Sigmoid colon (tissue), 6 donors: ENCODE measurements at regions not wholly inside any gene's neighbourhood (a gene's known extent, or its start where the extent isn't known, plus 50 kb on each side); places are given as distances from the start of the nearest gene placed in this dataset.
A peak's percentile ranks its signal among the peaks of the same experiment; 100 is the strongest.

Source experiments
- DNase-seq: peaks from one replicate; pipeline ENCODE4 v3.0.0-alpha.2; 2019
- H3K27ac ChIP-seq, 4 donors: fragments of 200-600 bp; sonication (generic); one replicate each; pipeline ENCODE4 v1.5.1; 2016 to 2019; ENCODE audit warnings: mild to moderate bottlenecking in 1 of 4
- H3K27me3 ChIP-seq, 3 donors: fragments of 200-600 bp; sonication (generic); one replicate each; pipeline ENCODE4 v1.5.1; 2019; ENCODE audit warnings: mild to moderate bottlenecking in 1 of 3
- H3K36me3 ChIP-seq, 4 donors: fragments of 200-600 bp; sonication (generic); one replicate each; pipeline ENCODE4 v1.5.1; 2016 to 2019
- H3K4me1 ChIP-seq, 4 donors: fragments of 200-600 bp; sonication (generic); one replicate each; pipeline ENCODE4 v1.5.1; 2017 to 2019
- H3K4me3 ChIP-seq, 4 donors: fragments of 200-600 bp; sonication (generic); one replicate each; pipeline ENCODE4 v1.5.1; 2017 to 2019; ENCODE audit warnings: mild to moderate bottlenecking in 2 of 4, moderate library complexity in 1 of 4
- H3K9me3 ChIP-seq, 4 donors: fragments of 200-600 bp in 3 of 4; sonication (generic) in 3 of 4; one replicate each; pipeline versions ENCODE4 v1.5.1 to v1.6.1; 2013 to 2019
- EP300 ChIP-seq, 4 donors: sonication (generic); formaldehyde crosslinking; IDR thresholded peaks; one replicate each; pipeline ENCODE4 v1.6.1; 2017; ENCODE audit warnings: antibody characterized with exemption in 4 of 4
- POLR2A ChIP-seq, 2 donors: fragments of 450-650 bp; IDR thresholded peaks; one replicate each; pipeline ENCODE4 v1.6.1; 2016; ENCODE audit warnings: antibody characterized with exemption in 2 of 2, mild to moderate bottlenecking in 2 of 2, moderate library complexity in 2 of 2
- POLR2AphosphoS5 ChIP-seq, 4 donors: sonication (generic); formaldehyde crosslinking; IDR thresholded peaks; one replicate each; pipeline ENCODE4 v1.6.1; 2017; ENCODE audit warnings: antibody characterized with exemption in 4 of 4
- WGBS, 2 donors: extraction: QIAGEN DNeasy Blood & Tissue Kit; methylation state at CpG; one replicate each; pipeline ENCODE4 v1.1.7; 2013; 5-methylcytosine and 5-hydroxymethylcytosine counted together
- intact Hi-C: fragments of 100-400 bp; cut with DNase I; formaldehyde crosslinking; loops from one replicate; pipeline ENCODE4 v1.15.1; 2023
- TF ChIP-seq, protein P1 (sequence below), 4 experiments: fragments of 450-650 bp in 3 of 4; fragments of 200-600 bp in 1 of 4; IDR thresholded peaks; one replicate each; pipeline ENCODE4 v1.5.1; 2016 to 2019; ENCODE audit warnings: antibody characterized with exemption in 4 of 4, mild to moderate bottlenecking in 3 of 4, moderate library complexity in 2 of 4
- donor health status: healthy with polysubstance abuse.
- donor health status: healthy.

- intact Hi-C loops = no loop called here
- 96 to 97% methylated on average over 1 of the region's 1 CpG for WGBS, 2 donors
- Histone ChIP-seq H3K4me1 (no peaks in the 10 kb centered on the region), H3K27me3 (no peaks in the 10 kb centered on the region), H3K27ac (no peak overlapping the region), H3K4me3 (no peak overlapping the region), H3K36me3 (no peaks in the 10 kb centered on the region), H3K9me3 (no peaks in the 10 kb centered on the region)
- TF ChIP-seq, protein P1, sequence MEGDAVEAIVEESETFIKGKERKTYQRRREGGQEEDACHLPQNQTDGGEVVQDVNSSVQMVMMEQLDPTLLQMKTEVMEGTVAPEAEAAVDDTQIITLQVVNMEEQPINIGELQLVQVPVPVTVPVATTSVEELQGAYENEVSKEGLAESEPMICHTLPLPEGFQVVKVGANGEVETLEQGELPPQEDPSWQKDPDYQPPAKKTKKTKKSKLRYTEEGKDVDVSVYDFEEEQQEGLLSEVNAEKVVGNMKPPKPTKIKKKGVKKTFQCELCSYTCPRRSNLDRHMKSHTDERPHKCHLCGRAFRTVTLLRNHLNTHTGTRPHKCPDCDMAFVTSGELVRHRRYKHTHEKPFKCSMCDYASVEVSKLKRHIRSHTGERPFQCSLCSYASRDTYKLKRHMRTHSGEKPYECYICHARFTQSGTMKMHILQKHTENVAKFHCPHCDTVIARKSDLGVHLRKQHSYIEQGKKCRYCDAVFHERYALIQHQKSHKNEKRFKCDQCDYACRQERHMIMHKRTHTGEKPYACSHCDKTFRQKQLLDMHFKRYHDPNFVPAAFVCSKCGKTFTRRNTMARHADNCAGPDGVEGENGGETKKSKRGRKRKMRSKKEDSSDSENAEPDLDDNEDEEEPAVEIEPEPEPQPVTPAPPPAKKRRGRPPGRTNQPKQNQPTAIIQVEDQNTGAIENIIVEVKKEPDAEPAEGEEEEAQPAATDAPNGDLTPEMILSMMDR (IDR thresholded peaks at IDR 0.05) = no peak
- TF ChIP-seq EP300 (IDR thresholded peaks at IDR 0.05) (no peak), POLR2AphosphoS5 (IDR thresholded peaks at IDR 0.05) (no peak), POLR2A (IDR thresholded peaks at IDR 0.05) (no peak)
- no peak for DNase-seq
Observed at GRCh38 chr12:77239617-77240016, 174.2 kb upstream of the E2F7 start.

DNA sequence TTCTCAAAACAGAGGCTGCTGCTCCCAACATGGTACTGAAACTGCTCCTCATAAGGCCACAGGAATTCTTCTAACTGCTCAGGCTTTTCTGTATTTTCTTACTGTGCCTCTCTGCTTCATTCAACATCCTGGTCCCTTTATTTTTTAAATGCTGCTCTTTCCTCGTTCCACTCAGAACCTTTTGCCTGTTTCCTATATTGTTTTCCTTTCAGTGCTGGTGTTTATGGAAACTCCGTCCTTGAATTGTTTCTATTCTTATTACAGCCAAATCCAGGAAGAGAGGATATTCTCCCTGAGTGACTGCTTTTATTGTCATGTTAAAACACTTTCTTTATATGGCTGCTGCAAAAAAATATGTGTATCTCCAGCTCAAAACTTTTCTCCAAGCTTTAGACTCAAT, 173.0 kb upstream of the E2F7 start:
- 3 to 39% methylated on average over 2 of the region's 2 CpGs for WGBS, 2 donors
- H3K4me1 ChIP-seq = no peaks in the 10 kb centered on the region
- no peaks in the 10 kb centered on the region for H3K27me3 ChIP-seq
- H3K4me3 ChIP-seq = no peak overlapping the region
- no peaks in the 10 kb centered on the region for H3K9me3 ChIP-seq
- no peak for TF ChIP-seq POLR2AphosphoS5 (IDR thresholded peaks at IDR 0.05)
- TF ChIP-seq EP300 (IDR thresholded peaks at IDR 0.05) = no peak
- TF ChIP-seq, protein P1 (IDR thresholded peaks at IDR 0.05) = no peak
- TF ChIP-seq POLR2A (IDR thresholded peaks at IDR 0.05) = no peak
- DNase-seq = no peak
- H3K36me3 ChIP-seq = no peaks in the 10 kb centered on the region
- no peak overlapping the region for H3K27ac ChIP-seq
- intact Hi-C loops = no loop called here

DNA sequence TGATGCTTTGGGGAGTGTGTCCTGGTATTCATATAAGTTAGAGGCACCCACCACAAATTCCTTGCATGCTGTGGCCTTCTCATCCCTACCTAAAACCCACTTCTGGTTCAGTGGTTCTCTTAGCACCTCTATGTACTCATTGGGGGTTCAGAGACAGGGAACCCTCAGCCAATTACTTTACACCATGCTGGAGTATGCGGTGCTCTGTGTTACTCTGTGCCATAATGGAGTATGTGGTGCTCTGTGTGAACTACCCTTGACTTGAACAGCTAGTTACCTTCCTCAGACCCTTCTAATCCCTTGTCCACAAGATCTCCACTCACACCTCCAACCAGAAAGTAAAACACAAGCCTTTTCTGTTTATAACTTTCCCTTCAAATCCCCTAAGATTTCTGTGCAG, 172.5 kb upstream of the E2F7 start:
- Histone ChIP-seq H3K4me3 (no peak overlapping the region), H3K27me3 (no peaks in the 10 kb centered on the region), H3K4me1 (no peaks in the 10 kb centered on the region), H3K9me3 (no peaks in the 10 kb centered on the region), H3K27ac (no peak overlapping the region), H3K36me3 (no peaks in the 10 kb centered on the region)
- TF ChIP-seq EP300 (IDR thresholded peaks at IDR 0.05) (no peak), POLR2AphosphoS5 (IDR thresholded peaks at IDR 0.05) (no peak), POLR2A (IDR thresholded peaks at IDR 0.05) (no peak)
- TF ChIP-seq, protein P1 (IDR thresholded peaks at IDR 0.05) = no peak
- intact Hi-C loops = no loop called here
- WGBS, 2 donors = 93 to 98% methylated on average over 1 of the region's 1 CpG
- DNase-seq = no peak

DNA sequence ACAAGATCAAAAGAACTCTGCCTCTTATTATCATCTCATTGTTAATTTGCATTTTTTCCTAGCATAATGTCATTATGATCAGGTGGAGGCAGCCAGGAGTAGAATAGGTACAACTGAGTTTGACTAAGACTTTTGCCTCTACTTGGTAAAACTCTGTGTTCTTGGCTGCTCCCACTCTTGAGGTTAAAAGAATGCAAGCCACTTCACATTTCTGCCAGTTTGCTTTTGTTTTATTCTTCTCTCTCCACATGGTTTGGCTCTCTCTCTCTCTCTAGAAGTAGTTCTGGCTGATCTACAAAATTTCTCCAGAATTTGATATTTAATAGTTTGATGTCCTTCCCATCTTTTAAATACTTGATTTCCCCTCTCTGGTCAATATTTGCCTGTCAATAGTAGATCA, 170.7 kb upstream of the E2F7 start:
- Histone ChIP-seq H3K4me1 (no peaks in the 10 kb centered on the region), H3K27ac (no peak overlapping the region), H3K27me3 (no peaks in the 10 kb centered on the region), H3K9me3 (no peaks in the 10 kb centered on the region), H3K4me3 (no peak overlapping the region), H3K36me3 (no peaks in the 10 kb centered on the region)
- intact Hi-C loops = no loop called here
- TF ChIP-seq POLR2A (IDR thresholded peaks at IDR 0.05) (no peak), POLR2AphosphoS5 (IDR thresholded peaks at IDR 0.05) (no peak), EP300 (IDR thresholded peaks at IDR 0.05) (no peak)
- TF ChIP-seq, protein P1 (IDR thresholded peaks at IDR 0.05) = no peak
- no peak for DNase-seq

GRCh38 chr12:77232045-77232444, 166.7 kb upstream of the E2F7 start:
- intact Hi-C loops = no loop called here
- H3K27me3 ChIP-seq = no peaks in the 10 kb centered on the region
- no peaks in the 10 kb centered on the region for H3K9me3 ChIP-seq
- TF ChIP-seq EP300 (IDR thresholded peaks at IDR 0.05) (no peak), POLR2AphosphoS5 (IDR thresholded peaks at IDR 0.05) (no peak), POLR2A (IDR thresholded peaks at IDR 0.05) (no peak)
- TF ChIP-seq, protein P1 (IDR thresholded peaks at IDR 0.05) = no peak
- no peak for DNase-seq
- H3K36me3 ChIP-seq = no peaks in the 10 kb centered on the region
- no peak overlapping the region for H3K4me3 ChIP-seq
- WGBS, 2 donors = 57 to 66% methylated on average over 1 of the region's 1 CpG
- H3K4me1 ChIP-seq = no peaks in the 10 kb centered on the region
- peak overlapping the region in 1 of 4 donors; percentile 39 for H3K27ac ChIP-seq
